Stimulated activated naive CD4-positive, alpha-beta T cell (primary cell): ENCODE measurements at regions not wholly inside any gene's neighbourhood (a gene's known extent, or its start where the extent isn't known, plus 50 kb on each side); places are given as distances from the start of the nearest gene placed in this dataset.
"Not testable (repeated sequence)": the region's sequence is repeated elsewhere in the genome, so short reads cannot be mapped to it uniquely, and the experiment has no call there.

Experiments
- DNase-seq, 6 experiments: peaks; one replicate each; lab custom pipeline; 2025; lab: John Stamatoyannopoulos, UW

GRCh38 chr15:45810201-45810600 lies 175.4 kb downstream of the SQOR start:
- DNase-seq, result no peak

- no peak for DNase-seq
Observed at GRCh38 chr15:45812200-45812599, 177.4 kb downstream of the SQOR start.

- DNase-seq, result not testable (repeated sequence)
Observed at GRCh38 chr15:45817578-45817977, 182.7 kb downstream of the SQOR start.

GRCh38 chr15:45821390-45821789 lies 186.6 kb downstream of the SQOR start:
- DNase-seq, result no peak

GRCh38 chr15:45822968-45823367 lies 188.1 kb downstream of the SQOR start:
- DNase-seq, result not testable (repeated sequence)

GRCh38 chr15:45827275-45827674 lies 192.4 kb downstream of the SQOR start:
- DNase-seq, result no peak

- DNase-seq, result no peak
Observed at GRCh38 chr15:45827766-45828165, 192.9 kb downstream of the SQOR start.

- DNase-seq, result no peak
Observed at GRCh38 chr15:45829336-45830153, 194.7 kb downstream of the SQOR start.

- no peak for DNase-seq
Observed at GRCh38 chr15:45831787-45832186, 197.0 kb downstream of the SQOR start.

GRCh38 chr15:45834622-45835021 lies 199.8 kb downstream of the SQOR start:
- DNase-seq, result no peak

- DNase-seq, result no peak
Observed at GRCh38 chr15:45842151-45842550, 207.3 kb downstream of the SQOR start.

- DNase-seq, result no peak
Observed at GRCh38 chr15:45847645-45848044, 212.8 kb downstream of the SQOR start.

- DNase-seq, result no peak
Observed at GRCh38 chr15:45849136-45849535, 214.3 kb downstream of the SQOR start.

GRCh38 chr15:45854455-45855202 lies 219.8 kb downstream of the SQOR start:
- DNase-seq, result no peak

- no peak for DNase-seq
Observed at GRCh38 chr15:45855210-45855906, 220.5 kb downstream of the SQOR start.

GRCh38 chr15:45855907-45856579 lies 221.2 kb downstream of the SQOR start:
- no peak for DNase-seq

GRCh38 chr15:45857291-45857690 lies 222.5 kb downstream of the SQOR start:
- no peak for DNase-seq

- DNase-seq, result no peak
Observed at GRCh38 chr15:45858491-45858890, 223.7 kb downstream of the SQOR start.

- no peak for DNase-seq
Observed at GRCh38 chr15:45862034-45862433, 227.2 kb downstream of the SQOR start.

GRCh38 chr15:45863881-45864580 lies 229.2 kb downstream of the SQOR start:
- no peak for DNase-seq

GRCh38 chr15:45866616-45867015 lies 231.8 kb downstream of the SQOR start:
- DNase-seq, result no peak

- DNase-seq, result no peak
Observed at GRCh38 chr15:45867281-45867680, 232.5 kb downstream of the SQOR start.
